Neural cell (in vitro differentiated cells): ENCODE measurements at regions not wholly inside any gene's neighbourhood (a gene's known extent, or its start where the extent isn't known, plus 50 kb on each side); places are given as distances from the start of the nearest gene placed in this dataset.

ENCODE experiments used
- CTCF ChIP-seq: fragments of 450-650 bp; IDR thresholded peaks from 2 replicates; pipeline ENCODE4 v1.5.1; 2014; ENCODE audit warnings: antibody characterized with exemption, mild to moderate bottlenecking, moderate library complexity; ENCODE audit not compliant: poor library complexity, severe bottlenecking
- EP300 ChIP-seq: fragments of 450-650 bp; conservative IDR thresholded peaks from 2 replicates; pipeline ENCODE4 v1.6.1; 2014; ENCODE audit warnings: antibody characterized with exemption, mild to moderate bottlenecking, moderate library complexity; ENCODE audit not compliant: poor library complexity, severe bottlenecking
- EZH2 ChIP-seq: fragments of 200-600, 300-800 bp; shearing (Covaris generic), sonication (generic); IDR thresholded peaks from 2 replicates; pipeline ENCODE4 v1.6.1; 2014; ENCODE audit warnings: antibody characterized with exemption, low read length, borderline replicate concordance, mild to moderate bottlenecking; ENCODE audit not compliant: insufficient read depth, poor library complexity, severe bottlenecking
- MXI1 ChIP-seq: fragments of 450-650 bp; conservative IDR thresholded peaks from 2 replicates; pipeline ENCODE4 v1.6.1; 2014; ENCODE audit warnings: antibody characterized with exemption, mild to moderate bottlenecking; ENCODE audit not compliant: poor library complexity, severe bottlenecking
- POLR2AphosphoS5 ChIP-seq: IDR thresholded peaks from 2 replicates; pipeline ENCODE4 v1.6.1; 2012
- RAD21 ChIP-seq: fragments of 450-650 bp; conservative IDR thresholded peaks from 2 replicates; pipeline ENCODE4 v1.6.1; 2014; ENCODE audit warnings: antibody characterized with exemption, mild to moderate bottlenecking, moderate library complexity
- REST ChIP-seq: IDR thresholded peaks from 2 replicates; pipeline ENCODE4 v1.6.1; 2012; ENCODE audit warnings: borderline replicate concordance
- TAF1 ChIP-seq: IDR thresholded peaks from 2 replicates; pipeline ENCODE4 v1.6.1; 2012; ENCODE audit warnings: low read depth

GRCh38 chr3:150309257-150309542 lies 98.9 kb upstream of the TSC22D2 start:
- no peak for TF ChIP-seq CTCF
- no peak for TF ChIP-seq RAD21
- TF ChIP-seq EP300: no peak
- no peak for TF ChIP-seq EZH2
- no peak for TF ChIP-seq POLR2AphosphoS5
- TF ChIP-seq REST: no peak
- TF ChIP-seq MXI1: no peak
- no peak for TF ChIP-seq TAF1
